HEK293T (cell line): ENCODE measurements at regions not wholly inside any gene's neighbourhood (a gene's known extent, or its start where the extent isn't known, plus 50 kb on each side); places are given as distances from the start of the nearest gene placed in this dataset.

Experiments used
- CTCF ChIA-PET: fragments of 350-600 bp; formaldehyde crosslinking; extraction: SDS; loops from one replicate; lab custom pipeline; 2021; ENCODE audit warnings: antibody characterized with exemption, inconsistent platforms; lab: Yijun Ruan, JAX
- POLR2A ChIA-PET: fragments of 350-600 bp; formaldehyde crosslinking; extraction: SDS; loops from one replicate; lab custom pipeline; 2020; ENCODE audit warnings: antibody characterized with exemption, inconsistent platforms; lab: Yijun Ruan, JAX
- DNase-seq: peaks from one replicate; pipeline ENCODE4 v3.0.0; 2012; ENCODE audit warnings: mixed read lengths; ENCODE audit errors: extremely low spot score
- ARNT ChIP-seq: fragments of 450-650 bp; IDR thresholded peaks from 2 replicates; pipeline ENCODE4 v1.6.1; 2017; ENCODE audit warnings: mild to moderate bottlenecking
- BHLHE40 ChIP-seq: fragments of 450-650 bp; IDR thresholded peaks from 2 replicates; pipeline ENCODE4 v1.6.1; 2016; ENCODE audit warnings: mild to moderate bottlenecking, moderate library complexity, borderline replicate concordance
- CTBP1 ChIP-seq: fragments of 450-650 bp; IDR thresholded peaks from 2 replicates; pipeline ENCODE4 v1.6.1; 2016; ENCODE audit warnings: borderline replicate concordance
- ELF4 ChIP-seq: fragments of 450-650 bp; IDR thresholded peaks from 2 replicates; pipeline ENCODE4 v1.6.1; 2017; ENCODE audit warnings: antibody characterized with exemption
- FOXA1 ChIP-seq: fragments of 450-650 bp; IDR thresholded peaks from 2 replicates; pipeline ENCODE4 v1.6.1; 2016; ENCODE audit warnings: mild to moderate bottlenecking
- FOXK2 ChIP-seq: fragments of 450-650 bp; IDR thresholded peaks from 2 replicates; pipeline ENCODE4 v1.6.1; 2016; ENCODE audit warnings: mild to moderate bottlenecking
- FOXM1 ChIP-seq: fragments of 450-650 bp; IDR thresholded peaks from 2 replicates; pipeline ENCODE4 v1.6.1; 2017; ENCODE audit warnings: mild to moderate bottlenecking, borderline replicate concordance
- HDGF ChIP-seq: fragments of 450-650 bp; IDR thresholded peaks from 2 replicates; pipeline ENCODE4 v1.6.1; 2017; ENCODE audit warnings: antibody characterized with exemption, borderline replicate concordance
- L3MBTL2 ChIP-seq: fragments of 450-650 bp; conservative IDR thresholded peaks from 2 replicates; pipeline ENCODE4 v1.6.1; 2016; ENCODE audit warnings: mild to moderate bottlenecking
- LEF1 ChIP-seq: fragments of 450-650 bp; IDR thresholded peaks from 2 replicates; pipeline ENCODE4 v1.6.1; 2017; ENCODE audit warnings: mild to moderate bottlenecking, borderline replicate concordance
- NFRKB ChIP-seq: fragments of 450-650 bp; IDR thresholded peaks from 2 replicates; pipeline ENCODE4 v1.6.1; 2016; ENCODE audit warnings: mild to moderate bottlenecking, moderate library complexity
- PKNOX1 ChIP-seq: fragments of 450-650 bp; IDR thresholded peaks from 2 replicates; pipeline ENCODE4 v1.6.1; 2016
- SP1 ChIP-seq: fragments of 450-650 bp; IDR thresholded peaks from 2 replicates; pipeline ENCODE4 v1.6.1; 2017
- SUZ12 ChIP-seq: fragments of 450-650 bp; IDR thresholded peaks from 2 replicates; pipeline ENCODE4 v1.6.1; 2016; ENCODE audit warnings: mild to moderate bottlenecking
- TARDBP ChIP-seq: fragments of 450-650 bp; IDR thresholded peaks from 2 replicates; pipeline ENCODE4 v1.6.1; 2016
- ZNF384 ChIP-seq: fragments of 450-650 bp; IDR thresholded peaks from 2 replicates; pipeline ENCODE4 v1.6.1; 2016

- TF ChIP-seq ARNT (no peak), FOXK2 (no peak), LEF1 (no peak), PKNOX1 (no peak), NFRKB (no peak), FOXM1 (no peak)
- ChIA-PET CTCF (no interaction called here), POLR2A (no interaction called here)
- DNase-seq: no peak
These were observed 140.1 kb upstream of the ABCA1 start for GRCh38 chr9:105067895-105068580.

- no peak for DNase-seq
- TF ChIP-seq LEF1: no peak
- TF ChIP-seq HDGF: no peak
- CTCF ChIA-PET: no interaction called here
- POLR2A ChIA-PET: no interaction called here
These were observed 141.3 kb upstream of the ABCA1 start for GRCh38 chr9:105069285-105069684.

- POLR2A ChIA-PET: no interaction called here
- DNase-seq: no peak
- CTCF ChIA-PET: no interaction called here
- TF ChIP-seq FOXA1 (no peak), ZNF384 (no peak), ARNT (no peak)
These were observed 141.7 kb upstream of the ABCA1 start for GRCh38 chr9:105069696-105070095.

GRCh38 chr9:105070176-105070575 is 142.2 kb upstream of the ABCA1 start:
- ChIA-PET CTCF (no interaction called here), POLR2A (no interaction called here)
- no peak for TF ChIP-seq FOXM1
- no peak for TF ChIP-seq SP1
- no peak for TF ChIP-seq NFRKB
- no peak for TF ChIP-seq FOXK2
- TF ChIP-seq L3MBTL2: no peak
- no peak for TF ChIP-seq CTBP1
- TF ChIP-seq BHLHE40: no peak
- DNase-seq: no peak

- ChIA-PET CTCF (no interaction called here), POLR2A (no interaction called here)
- no peak for DNase-seq
- TF ChIP-seq FOXK2: no peak
- no peak for TF ChIP-seq ELF4
These were observed 144.5 kb upstream of the ABCA1 start for GRCh38 chr9:105072476-105072875.

- TF ChIP-seq ELF4 (no peak), CTBP1 (no peak), FOXK2 (no peak)
- ChIA-PET CTCF (no interaction called here), POLR2A (no interaction called here)
- DNase-seq: no peak
These were observed 145.2 kb upstream of the ABCA1 start for GRCh38 chr9:105073147-105073546.

- TF ChIP-seq BHLHE40 (no peak), ARNT (no peak), L3MBTL2 (no peak), SP1 (no peak), CTBP1 (no peak), FOXK2 (no peak), PKNOX1 (no peak), FOXM1 (no peak)
- POLR2A ChIA-PET: no interaction called here
- CTCF ChIA-PET: no interaction called here
- no peak for DNase-seq
These were observed 146.5 kb upstream of the ABCA1 start for GRCh38 chr9:105074491-105074890.

- CTCF ChIA-PET: no interaction called here
- POLR2A ChIA-PET: no interaction called here
- TF ChIP-seq PKNOX1 (peak; percentile 59), ZNF384 (no peak)
These were observed 148.8 kb upstream of the ABCA1 start for GRCh38 chr9:105076729-105077128.

GRCh38 chr9:105079457-105079856 is 151.5 kb upstream of the ABCA1 start:
- ChIA-PET CTCF (no interaction called here), POLR2A (no interaction called here)
- no peak for DNase-seq
- no peak for TF ChIP-seq CTBP1
- no peak for TF ChIP-seq ELF4
- no peak for TF ChIP-seq FOXM1
- TF ChIP-seq L3MBTL2: no peak
- no peak for TF ChIP-seq SP1
- no peak for TF ChIP-seq SUZ12
- no peak for TF ChIP-seq LEF1
- TF ChIP-seq FOXA1: no peak
- no peak for TF ChIP-seq BHLHE40
- TF ChIP-seq ZNF384: no peak
- no peak for TF ChIP-seq PKNOX1
- no peak for TF ChIP-seq ARNT
- TF ChIP-seq TARDBP: no peak
- TF ChIP-seq NFRKB: no peak
- no peak for TF ChIP-seq HDGF
- no peak for TF ChIP-seq FOXK2

More at GRCh38 chr9:105076729-105077128, 148.8 kb upstream of the ABCA1 start:
- DNase-seq: no peak
